Muscle of back (tissue), 3 donors: ENCODE measurements at regions not wholly inside any gene's neighbourhood (a gene's known extent, or its start where the extent isn't known, plus 50 kb on each side); places are given as distances from the start of the nearest gene placed in this dataset.
"Not testable (repeated sequence)": the region's sequence is repeated elsewhere in the genome, so short reads cannot be mapped to it uniquely, and the experiment has no call there.

Experiments used
- DNase-seq, 3 donors: peaks; one replicate each; pipeline versions ENCODE4 v3.0.0 to v3.0.0-alpha.2; 2013

DNA sequence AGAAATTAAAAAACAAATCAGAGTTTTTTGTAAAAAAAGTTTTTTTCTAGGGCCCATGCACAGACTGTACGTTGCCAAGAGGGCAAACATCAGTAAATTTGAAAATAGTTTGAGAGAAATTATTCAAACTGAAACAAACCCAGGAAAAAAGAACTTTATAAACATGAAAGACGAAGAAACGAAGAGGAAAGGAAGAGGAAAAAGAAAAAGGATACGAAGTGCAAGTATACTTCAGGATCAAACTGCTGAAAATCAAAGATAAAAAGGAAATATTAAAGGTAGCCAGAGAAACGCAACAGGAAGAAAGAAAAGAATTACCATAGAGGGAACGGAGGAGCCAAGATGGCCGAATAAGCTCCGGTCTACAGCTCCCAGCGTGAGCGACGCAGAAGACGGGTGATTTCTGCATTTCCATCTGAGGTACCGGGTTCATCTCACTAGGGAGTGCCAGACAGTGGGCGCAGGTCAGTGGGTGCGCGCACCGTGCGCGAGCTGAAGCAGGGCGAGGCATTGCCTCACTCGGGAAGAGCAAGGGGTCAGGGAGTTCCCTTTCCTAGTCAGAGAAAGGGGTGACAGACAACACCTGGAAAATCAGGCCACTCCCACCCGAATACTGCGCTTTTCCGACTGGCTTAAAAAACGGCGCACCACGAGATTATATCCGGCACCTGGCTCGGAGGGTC, 94.4 kb upstream of the GAS1 start:
- DNase-seq = not testable (repeated sequence)

- peak in 1 of 3 donors; percentile 63 for DNase-seq
Measured at GRCh38 chr9:87049929-87050608, 102.8 kb upstream of the GAS1 start.

DNA sequence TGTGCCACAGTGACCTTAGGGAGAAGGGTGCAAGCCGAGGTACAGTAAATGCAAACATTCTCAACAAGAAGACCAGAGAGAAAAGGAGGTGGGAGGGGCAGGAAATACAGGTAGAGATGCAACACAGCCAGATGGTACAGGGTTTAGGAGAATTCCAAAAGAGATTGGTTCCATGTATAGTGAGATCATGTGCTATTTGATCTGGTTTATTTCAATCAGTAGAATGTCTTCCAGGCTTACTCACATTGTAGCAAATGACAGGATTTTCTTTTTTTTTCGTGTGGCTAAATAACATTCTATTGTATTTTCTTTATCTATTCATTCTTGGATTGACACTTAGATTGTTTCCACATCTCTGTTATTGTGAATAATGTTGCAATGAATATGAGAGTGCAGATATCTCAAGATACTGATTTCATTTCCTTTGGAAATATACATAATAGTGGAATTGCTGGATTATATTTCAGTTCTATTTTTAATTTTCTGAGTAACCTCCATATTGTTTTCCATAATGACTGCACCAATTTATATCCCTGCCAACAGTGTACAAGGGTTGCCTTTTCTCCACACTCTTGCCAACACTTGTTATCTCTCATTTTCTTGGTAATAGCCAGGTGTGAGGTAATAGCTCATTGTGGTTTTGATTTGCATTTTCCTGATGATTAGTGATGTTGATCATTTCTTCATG, 107.8 kb upstream of the GAS1 start:
- no peak for DNase-seq

DNA sequence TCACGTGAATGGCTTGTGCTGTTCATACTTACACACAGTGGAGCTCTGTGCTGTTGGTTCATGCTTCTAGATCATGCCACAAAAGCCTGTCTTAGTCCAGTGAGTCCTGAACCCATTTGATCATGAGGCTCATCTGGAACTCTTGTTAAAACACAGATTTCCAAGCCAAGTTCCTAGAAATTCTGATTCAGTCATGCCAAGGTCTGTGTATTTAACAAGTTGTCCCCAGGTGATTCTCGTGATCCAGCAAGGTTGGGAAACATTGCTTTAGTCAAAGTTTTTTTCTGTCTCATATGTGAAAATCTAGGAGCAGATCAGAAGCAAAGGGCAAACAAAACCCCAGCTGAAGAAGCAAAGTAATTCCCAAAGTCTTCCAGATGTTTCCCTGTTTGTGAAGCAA, 112.5 kb upstream of the GAS1 start:
- DNase-seq = peak in 1 of 3 donors; percentile 45

- no peak for DNase-seq
Measured at GRCh38 chr9:87062746-87063145, 115.4 kb upstream of the GAS1 start.

- no peak for DNase-seq
Measured at GRCh38 chr9:87063246-87063645, 115.9 kb upstream of the GAS1 start.

DNA sequence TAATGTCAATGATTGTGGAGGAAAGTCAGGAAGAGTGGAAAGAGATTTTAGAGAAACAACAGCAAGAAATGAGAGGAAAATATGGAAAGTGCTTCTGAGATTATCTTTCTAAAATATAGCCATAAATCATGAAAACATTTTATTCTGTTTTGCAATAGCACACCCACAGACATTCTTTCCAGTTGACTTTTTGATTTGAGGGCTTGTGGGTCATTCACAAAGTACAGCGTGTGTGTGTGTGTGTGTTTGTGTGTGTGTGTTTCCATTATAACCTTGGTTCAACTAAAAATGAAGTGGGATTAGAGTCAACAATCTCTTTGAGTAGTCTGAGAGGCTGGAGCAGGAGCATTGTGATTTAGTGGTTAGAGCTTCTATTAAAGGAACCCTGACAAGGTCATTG, 116.6 kb upstream of the GAS1 start:
- DNase-seq = peak in 1 of 3 donors; percentile 67

- DNase-seq = no peak
Measured at GRCh38 chr9:87064311-87064710, 117.0 kb upstream of the GAS1 start.

GRCh38 chr9:87065981-87066380, 118.7 kb upstream of the GAS1 start:
- DNase-seq = no peak

- DNase-seq = no peak
Measured at GRCh38 chr9:87067426-87067825, 120.1 kb upstream of the GAS1 start.

DNA sequence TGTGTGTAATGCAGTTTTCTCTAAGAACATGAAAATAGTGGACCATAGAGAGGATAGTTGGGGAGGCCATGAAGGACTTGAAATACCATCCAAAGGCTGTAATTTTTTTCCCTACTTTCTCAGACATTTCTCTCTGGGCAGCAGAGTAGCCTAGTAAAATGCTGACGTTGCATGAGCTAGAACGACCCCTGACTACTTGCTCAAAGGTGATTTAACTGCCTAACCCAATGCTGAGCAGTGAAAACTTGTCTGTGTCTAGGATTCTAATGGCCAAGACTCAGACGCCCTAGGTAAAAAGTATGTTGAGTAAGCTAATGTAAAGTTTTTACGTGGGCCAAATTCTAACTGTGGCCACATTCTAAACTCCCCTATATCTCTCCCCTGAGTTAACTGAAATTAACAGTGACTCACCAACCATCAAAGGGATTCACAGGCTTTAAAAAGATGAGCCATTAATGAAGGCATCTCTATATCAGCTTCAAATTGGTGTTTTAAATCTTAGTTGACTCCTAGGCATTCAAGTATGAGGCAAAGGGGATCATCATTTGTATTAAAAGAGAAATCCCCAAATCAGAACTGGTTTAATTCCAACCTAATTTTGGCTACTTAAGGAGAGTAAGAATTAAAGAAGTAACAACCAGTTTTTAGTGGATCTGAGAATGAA, 121.0 kb upstream of the GAS1 start:
- DNase-seq = no peak

DNA sequence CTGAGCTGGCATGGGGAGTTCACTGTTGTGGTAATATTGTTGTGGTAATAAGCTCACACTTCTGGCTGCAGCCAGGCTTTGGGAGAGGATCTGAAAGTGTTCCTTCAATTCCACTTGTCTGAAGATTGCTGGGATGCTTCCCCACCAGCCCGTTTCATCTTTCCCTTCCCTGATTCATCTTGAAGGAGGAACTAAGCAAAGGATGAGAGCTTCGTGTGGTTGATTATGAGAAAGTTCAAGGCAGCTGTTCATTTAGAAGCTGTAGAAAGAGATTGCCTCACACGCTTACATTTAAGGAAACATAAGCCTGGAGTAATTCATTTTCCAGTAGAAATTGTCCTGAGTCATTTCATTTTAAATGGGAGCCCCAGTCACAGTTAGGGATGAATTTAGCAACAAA, 122.4 kb upstream of the GAS1 start:
- DNase-seq = peak in 1 of 3 donors; percentile 41

DNA sequence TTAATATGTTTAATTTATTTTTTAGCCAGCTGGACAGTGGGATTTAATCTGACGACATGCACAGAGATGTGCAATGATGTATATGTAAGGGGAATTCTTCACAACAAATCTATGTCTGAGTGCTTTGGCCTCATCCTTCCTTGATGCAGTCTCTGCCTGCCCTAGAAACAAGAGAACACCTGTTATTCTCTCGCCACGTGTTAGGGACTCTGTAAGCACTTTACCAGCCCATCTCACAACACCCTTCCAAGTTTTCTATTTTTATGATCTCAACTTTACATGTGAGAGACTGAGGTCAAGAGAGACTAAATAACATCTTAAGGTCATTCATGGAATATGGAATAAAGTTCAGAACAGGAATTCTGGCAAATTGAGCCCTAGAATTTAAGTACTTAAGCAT, 123.0 kb upstream of the GAS1 start:
- DNase-seq = peak in 1 of 3 donors; percentile 40

GRCh38 chr9:87071473-87071872, 124.2 kb upstream of the GAS1 start:
- DNase-seq = no peak

GRCh38 chr9:87073692-87074091, 126.4 kb upstream of the GAS1 start:
- DNase-seq = no peak

- no peak for DNase-seq
Measured at GRCh38 chr9:87075537-87075936, 128.2 kb upstream of the GAS1 start.

DNA sequence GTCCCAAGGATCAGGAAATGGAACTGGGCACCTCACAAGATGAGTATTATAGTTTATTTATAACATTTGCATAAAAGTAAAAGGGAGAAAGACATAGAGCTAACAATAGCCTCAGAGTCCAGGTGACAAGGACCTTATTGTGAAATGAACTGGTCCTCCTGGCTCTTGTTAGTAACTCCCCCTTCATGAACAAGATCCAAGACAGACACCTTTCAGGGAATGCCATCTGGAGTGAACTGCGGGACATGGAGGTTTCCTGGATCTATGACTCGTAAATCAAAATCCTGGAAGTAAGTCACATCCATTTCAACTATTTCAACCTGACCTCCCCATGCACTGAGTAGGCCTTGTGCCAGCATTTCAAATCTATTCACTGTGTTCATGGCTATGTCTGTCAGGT, 129.5 kb upstream of the GAS1 start:
- no peak for DNase-seq

DNA sequence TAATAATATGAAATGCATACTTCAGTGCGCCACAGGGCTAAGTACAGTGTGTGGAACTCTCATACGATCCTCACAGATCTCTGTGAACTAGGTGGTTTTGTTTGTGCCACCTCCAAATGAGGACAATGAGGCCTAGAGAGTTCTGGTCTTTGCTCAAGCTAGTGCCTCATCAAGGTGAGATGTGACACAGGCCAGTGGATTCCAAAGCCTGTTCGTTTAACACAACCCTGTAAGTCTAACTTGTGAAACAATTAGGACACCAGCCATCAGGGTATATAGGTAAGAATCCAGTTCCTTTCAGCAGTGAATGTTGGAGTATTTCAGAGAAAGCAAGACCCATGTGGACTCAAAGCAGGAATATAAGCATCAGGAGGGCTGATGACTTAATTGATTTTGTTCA, 130.7 kb upstream of the GAS1 start:
- DNase-seq = no peak

DNA sequence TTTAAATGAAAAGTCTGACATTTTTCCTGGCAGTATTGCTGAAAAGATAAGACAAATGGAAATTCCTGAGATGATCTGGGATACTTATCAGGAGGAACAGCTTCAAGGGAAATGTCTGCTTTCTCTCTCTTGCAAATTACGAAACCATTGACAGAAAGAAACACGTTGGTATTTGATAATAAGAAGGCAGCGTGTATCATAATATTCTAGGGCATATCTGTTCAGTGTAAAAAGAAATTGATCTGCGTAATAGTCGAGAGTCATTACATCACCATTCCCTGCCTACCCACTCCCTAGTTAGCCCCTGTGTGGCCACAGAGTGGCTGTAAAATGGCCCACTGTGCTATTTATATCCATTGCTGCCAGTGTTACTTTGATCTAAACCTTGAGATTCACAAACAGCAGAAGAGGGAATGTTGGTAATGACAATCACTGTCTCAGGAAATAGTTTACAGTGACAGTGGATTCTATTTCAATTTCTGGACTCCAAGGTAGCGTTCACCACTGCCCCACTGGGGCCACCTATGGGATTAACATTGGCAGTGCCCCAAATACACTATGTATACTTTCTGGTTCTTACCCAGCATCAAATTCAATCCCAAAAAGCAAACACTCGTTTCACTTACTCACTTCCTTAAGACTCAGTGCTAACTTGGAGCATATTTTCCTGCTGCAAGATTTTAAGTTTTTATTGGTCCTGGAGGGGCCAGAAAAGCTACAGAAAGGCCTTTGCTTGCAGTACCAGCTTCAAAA, 133.4 kb upstream of the GAS1 start:
- peak in 1 of 3 donors; percentile 57 for DNase-seq

DNA sequence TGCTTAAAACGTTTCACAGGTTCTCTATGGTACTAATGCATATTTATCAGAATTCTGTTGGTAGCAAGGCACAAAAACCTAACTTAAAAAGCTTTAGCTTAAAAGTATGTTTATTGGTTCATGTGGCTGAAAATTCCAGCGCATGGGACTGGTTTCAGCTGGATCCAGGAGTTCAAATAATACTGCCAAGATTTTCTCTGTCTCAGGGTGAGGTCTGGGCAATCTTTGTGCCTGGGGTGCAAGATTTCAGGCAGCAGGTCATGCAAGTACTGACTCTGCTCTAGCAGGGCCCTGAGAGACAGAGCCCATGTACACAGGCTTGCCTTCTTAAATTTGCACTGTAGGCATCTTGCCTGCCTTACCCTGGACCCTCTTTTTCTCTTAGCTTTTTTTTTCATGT, 134.2 kb upstream of the GAS1 start:
- DNase-seq = peak in 1 of 3 donors; percentile 57

DNA sequence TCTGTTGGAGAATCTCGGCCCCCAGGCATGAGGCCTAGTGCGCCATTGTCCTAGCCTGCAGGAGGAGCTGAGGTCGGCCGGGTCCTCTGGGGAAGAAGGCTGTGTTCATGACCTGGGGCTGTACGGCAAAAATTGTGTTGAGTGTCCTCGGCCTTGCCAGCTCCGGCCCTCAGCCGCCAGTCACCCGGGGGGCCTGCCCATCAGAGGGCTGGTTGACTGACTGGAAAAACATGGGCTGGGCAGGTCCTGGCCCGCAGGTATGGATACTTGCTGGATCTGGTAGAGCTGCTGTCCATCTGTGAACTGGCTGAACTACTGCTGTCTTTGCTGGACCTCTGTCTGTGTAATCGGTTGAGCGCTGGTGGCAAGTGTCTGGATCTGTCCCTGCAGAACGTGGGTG, 136.7 kb upstream of the GAS1 start:
- no peak for DNase-seq

- no peak for DNase-seq
Measured at GRCh38 chr9:87084407-87084806, 137.1 kb upstream of the GAS1 start.
